ENCODE measurements at regions not wholly inside any gene's neighbourhood (a gene's known extent, or its start where the extent isn't known, plus 50 kb on each side); places are given as distances from the start of the nearest gene placed in this dataset.

GRCh38 chr11:22433517-22433916 lies 95.3 kb downstream of the SLC17A6 start:
- TF ChIP-seq CTCF (IDR thresholded peaks at IDR 0.05; ENCODE audit: poor library complexity, severe bottlenecking) (no peak), RAD21 (conservative IDR thresholded peaks at IDR 0.05) (no peak), SMC3 (conservative IDR thresholded peaks at IDR 0.05; ENCODE audit: poor library complexity) (no peak), POLR2AphosphoS5 (IDR thresholded peaks at IDR 0.05) (no peak), EZH2 (IDR thresholded peaks at IDR 0.05; ENCODE audit: borderline replicate concordance, insufficient read depth, low read length, poor library complexity, severe bottlenecking) (no peak), EP300 (conservative IDR thresholded peaks at IDR 0.05; ENCODE audit: poor library complexity, severe bottlenecking) (no peak), TAF1 (IDR thresholded peaks at IDR 0.05; ENCODE audit: low read depth) (no peak), MXI1 (conservative IDR thresholded peaks at IDR 0.05; ENCODE audit: poor library complexity, severe bottlenecking) (no peak), REST (IDR thresholded peaks at IDR 0.05; ENCODE audit: borderline replicate concordance) (no peak)

All from neural cell (in vitro differentiated cells).